ENCODE measurements at regions not wholly inside any gene's neighbourhood (a gene's known extent, or its start where the extent isn't known, plus 50 kb on each side); places are given as distances from the start of the nearest gene placed in this dataset.

DNA sequence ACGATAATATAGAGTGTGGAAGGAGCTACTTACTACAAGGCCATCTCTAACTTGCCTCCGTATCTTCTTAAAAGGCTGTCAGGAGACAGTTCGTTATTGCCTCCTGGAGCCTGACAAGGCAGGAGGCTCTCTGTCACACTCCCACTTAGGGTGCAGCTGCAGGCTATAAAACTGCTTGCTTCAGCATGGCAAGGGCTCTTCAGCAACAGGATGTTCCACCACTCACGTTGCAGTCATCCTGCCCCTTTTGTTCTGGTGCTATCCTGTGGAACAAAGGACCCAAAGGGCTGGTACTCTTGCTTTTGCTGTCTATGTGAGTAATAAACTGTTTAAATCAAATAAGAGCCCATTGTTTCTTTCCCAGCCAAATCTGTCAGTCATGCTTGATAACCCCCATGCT lies 508.9 kb downstream of the NTRK2 start:
- TF ChIP-seq, protein P1, sequence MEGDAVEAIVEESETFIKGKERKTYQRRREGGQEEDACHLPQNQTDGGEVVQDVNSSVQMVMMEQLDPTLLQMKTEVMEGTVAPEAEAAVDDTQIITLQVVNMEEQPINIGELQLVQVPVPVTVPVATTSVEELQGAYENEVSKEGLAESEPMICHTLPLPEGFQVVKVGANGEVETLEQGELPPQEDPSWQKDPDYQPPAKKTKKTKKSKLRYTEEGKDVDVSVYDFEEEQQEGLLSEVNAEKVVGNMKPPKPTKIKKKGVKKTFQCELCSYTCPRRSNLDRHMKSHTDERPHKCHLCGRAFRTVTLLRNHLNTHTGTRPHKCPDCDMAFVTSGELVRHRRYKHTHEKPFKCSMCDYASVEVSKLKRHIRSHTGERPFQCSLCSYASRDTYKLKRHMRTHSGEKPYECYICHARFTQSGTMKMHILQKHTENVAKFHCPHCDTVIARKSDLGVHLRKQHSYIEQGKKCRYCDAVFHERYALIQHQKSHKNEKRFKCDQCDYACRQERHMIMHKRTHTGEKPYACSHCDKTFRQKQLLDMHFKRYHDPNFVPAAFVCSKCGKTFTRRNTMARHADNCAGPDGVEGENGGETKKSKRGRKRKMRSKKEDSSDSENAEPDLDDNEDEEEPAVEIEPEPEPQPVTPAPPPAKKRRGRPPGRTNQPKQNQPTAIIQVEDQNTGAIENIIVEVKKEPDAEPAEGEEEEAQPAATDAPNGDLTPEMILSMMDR (conservative IDR thresholded peaks at IDR 0.05; ENCODE audit: control insufficient read depth, insufficient read depth, low read depth, low read length): no peak
- H3K4me3 ChIP-seq (ENCODE audit: control insufficient read depth, low read depth, low read length): no peak overlapping the region
- no peak for DNase-seq (ENCODE audit: low read depth)

- TF ChIP-seq, protein P1 (conservative IDR thresholded peaks at IDR 0.05; ENCODE audit: control insufficient read depth, insufficient read depth, low read depth, low read length): no peak
- no peak for DNase-seq (ENCODE audit: low read depth)
Measured at GRCh38 chr9:85173967-85174366, 504.4 kb downstream of the NTRK2 start.

GRCh38 chr9:85172001-85172978 lies 502.8 kb downstream of the NTRK2 start:
- H3K4me3 ChIP-seq (ENCODE audit: control insufficient read depth, low read depth, low read length): no peak overlapping the region
- no peak for DNase-seq (ENCODE audit: low read depth)
- TF ChIP-seq, protein P1 (conservative IDR thresholded peaks at IDR 0.05; ENCODE audit: control insufficient read depth, insufficient read depth, low read depth, low read length): no peak

More at GRCh38 chr9:85173967-85174366, 504.4 kb downstream of the NTRK2 start:
- H3K4me3 ChIP-seq (ENCODE audit: control insufficient read depth, low read depth, low read length): no peak overlapping the region

GRCh38 chr9:85171163-85171562 lies 501.6 kb downstream of the NTRK2 start:
- TF ChIP-seq, protein P1 (conservative IDR thresholded peaks at IDR 0.05; ENCODE audit: control insufficient read depth, insufficient read depth, low read depth, low read length): no peak
- no peak overlapping the region for H3K4me3 ChIP-seq (ENCODE audit: control insufficient read depth, low read depth, low read length)
- no peak for DNase-seq (ENCODE audit: low read depth)

DNA sequence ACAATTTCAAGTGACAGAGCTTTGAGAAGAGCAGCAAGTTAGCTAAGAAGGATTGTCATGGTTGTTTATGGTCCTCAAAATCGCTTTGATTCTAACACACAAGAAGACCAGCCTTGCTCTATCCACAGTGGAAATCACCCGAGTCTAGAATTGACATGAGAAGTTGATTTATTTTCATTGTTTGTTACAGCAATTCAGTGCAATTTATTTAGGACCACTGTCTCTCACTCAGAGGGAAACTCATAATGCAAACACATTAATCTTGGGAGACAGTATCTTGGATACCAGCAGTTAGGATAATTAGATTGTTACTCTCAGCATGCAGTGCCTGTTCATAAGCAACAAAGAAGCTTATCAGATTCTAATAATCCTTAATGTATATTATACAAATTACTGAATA lies 498.9 kb downstream of the NTRK2 start:
- DNase-seq (ENCODE audit: low read depth): no peak
- TF ChIP-seq, protein P1 (conservative IDR thresholded peaks at IDR 0.05; ENCODE audit: control insufficient read depth, insufficient read depth, low read depth, low read length): no peak
- H3K4me3 ChIP-seq (ENCODE audit: control insufficient read depth, low read depth, low read length): no peak overlapping the region

- DNase-seq (ENCODE audit: low read depth): no peak
- TF ChIP-seq, protein P1 (conservative IDR thresholded peaks at IDR 0.05; ENCODE audit: control insufficient read depth, insufficient read depth, low read depth, low read length): no peak
- H3K4me3 ChIP-seq (ENCODE audit: control insufficient read depth, low read depth, low read length): no peak overlapping the region
Measured at GRCh38 chr9:85167146-85167545, 497.6 kb downstream of the NTRK2 start.

Measured in fibroblast of mammary gland (primary cell).